GM12873 (cell line): ENCODE measurements at regions not wholly inside any gene's neighbourhood (a gene's known extent, or its start where the extent isn't known, plus 50 kb on each side); places are given as distances from the start of the nearest gene placed in this dataset.

Source experiments
- CTCF ChIP-seq: IDR thresholded peaks from 2 replicates; pipeline ENCODE4 v1.5.1; 2012; ENCODE audit warnings: low read depth, mild to moderate bottlenecking, moderate library complexity, low read length, control low read depth; ENCODE audit not compliant: insufficient read depth; ENCODE audit errors: missing control alignments

DNA sequence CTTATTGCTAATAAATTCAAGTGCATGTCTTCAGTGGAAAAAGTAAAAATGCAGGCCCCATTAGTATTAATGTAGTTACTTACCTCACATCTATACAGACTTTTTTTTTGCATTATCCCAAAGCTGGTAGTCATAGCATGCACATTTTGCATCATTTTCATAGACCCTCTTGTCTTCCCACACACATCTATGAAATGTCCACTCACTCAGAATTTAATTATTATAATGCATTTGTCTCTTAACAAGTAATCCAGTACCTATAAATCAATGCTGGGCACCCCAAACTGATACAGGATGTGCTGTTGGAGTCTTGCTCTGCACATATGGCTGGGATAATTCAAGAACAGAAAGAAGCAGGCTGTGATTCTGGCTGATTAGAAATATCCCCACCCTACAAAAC, 370.4 kb upstream of the FAT3 start:
- no peak for TF ChIP-seq CTCF

GRCh38 chr11:91851908-91852307, 372.7 kb upstream of the FAT3 start:
- TF ChIP-seq CTCF = no peak

DNA sequence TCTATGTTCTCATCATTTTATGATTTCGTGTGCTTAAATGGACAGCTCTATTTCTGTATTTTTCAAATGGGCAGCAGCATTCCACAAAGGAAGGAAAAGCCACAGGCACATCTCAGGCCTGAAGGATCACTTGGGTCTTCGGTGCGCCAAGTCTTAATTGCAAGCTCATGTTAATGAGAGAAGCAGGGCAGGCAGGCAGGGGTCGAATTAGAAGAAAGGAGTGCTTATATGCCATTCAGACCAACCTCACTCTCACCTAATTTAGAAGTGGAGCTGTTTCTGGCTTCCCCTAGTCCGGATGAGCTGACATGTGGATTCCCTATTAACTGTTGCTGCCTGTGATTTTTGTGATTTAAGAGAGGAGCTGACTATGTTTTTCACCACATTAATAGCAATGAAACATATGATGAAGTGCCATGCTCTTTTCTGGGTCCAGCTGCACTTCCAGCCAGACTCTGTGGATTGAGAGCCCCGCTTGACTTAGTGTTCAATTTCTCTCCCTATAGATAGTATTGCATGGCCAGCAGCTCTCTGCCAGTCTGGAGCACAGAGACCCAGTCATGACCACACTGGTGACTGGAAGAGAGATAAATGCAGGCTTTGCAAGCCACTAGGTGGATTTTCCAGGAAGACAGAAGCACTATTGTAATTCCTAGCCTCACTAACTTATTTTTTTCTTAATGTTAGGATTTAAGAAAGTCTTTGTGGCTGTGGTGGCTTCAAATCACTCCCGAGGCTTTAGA, 373.9 kb upstream of the FAT3 start:
- TF ChIP-seq CTCF = no peak

DNA sequence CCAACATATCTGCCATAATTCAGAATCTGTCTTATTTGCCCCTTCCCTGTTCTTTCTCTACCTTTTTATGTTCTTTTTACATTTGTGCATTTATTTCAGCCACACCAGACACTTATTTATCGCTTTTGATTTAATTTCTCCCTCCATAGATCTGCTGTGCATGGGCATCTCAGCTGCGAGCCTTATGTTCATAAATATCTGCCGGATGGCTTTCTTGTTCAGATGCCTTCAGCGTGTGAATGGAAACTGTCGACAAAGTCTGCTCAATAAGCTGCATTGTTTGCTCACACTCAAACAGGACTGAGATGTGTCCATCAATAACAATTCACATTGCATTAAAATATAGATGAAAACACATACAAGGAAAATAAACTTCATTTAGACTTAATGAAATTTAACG, 374.6 kb upstream of the FAT3 start:
- no peak for TF ChIP-seq CTCF

- TF ChIP-seq CTCF = no peak
Measured at GRCh38 chr11:91846649-91847048, 378.0 kb upstream of the FAT3 start.

DNA sequence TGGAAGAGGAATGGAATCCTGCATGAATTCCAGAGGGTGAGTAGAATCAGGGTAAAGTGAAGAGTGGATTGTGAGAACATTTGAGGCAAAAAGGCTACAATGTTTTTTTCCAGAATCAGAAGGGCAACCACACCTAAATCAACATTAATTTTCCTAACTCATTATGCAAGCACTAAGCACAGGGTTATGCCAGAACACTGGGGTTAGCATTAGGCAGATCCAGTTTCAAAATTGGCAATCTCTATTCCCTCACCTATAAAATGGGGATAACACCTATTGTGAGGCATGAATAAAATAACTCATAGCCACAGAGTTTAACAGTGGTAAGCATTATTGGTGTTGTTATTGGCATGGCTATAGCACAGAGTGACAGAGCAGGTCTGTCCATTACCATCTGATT, 378.6 kb upstream of the FAT3 start:
- no peak for TF ChIP-seq CTCF

DNA sequence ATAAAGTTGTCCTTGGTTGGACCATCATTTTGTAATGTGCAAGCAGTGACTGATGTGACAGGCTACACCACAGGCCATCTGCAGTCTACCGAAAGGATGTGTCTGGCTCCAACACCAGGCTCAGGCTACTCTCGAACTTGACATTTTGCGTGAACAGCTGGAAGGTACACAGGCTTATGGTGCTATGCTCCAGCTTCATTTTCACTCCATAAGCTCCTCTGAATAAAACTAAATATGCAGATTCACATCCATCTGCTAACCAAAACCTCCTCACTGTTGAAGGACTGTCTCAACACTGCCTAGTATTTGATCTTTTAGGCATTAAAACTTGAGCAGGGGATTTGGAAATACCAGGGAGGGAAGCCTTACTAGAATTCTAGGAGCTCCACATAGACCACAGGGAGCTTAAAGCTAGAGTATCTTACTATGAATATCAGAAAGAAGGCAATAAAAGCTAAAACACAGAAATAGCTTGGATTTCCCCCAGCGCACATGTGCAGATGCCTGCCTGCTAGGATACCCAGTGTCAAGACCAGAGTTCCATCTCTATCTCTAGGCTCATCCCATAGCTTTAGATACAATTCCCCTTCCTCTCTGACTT, 383.9 kb upstream of the FAT3 start:
- TF ChIP-seq CTCF = no peak
